DND-41 (cell line): ENCODE measurements at regions not wholly inside any gene's neighbourhood (a gene's known extent, or its start where the extent isn't known, plus 50 kb on each side); places are given as distances from the start of the nearest gene placed in this dataset.

Experiments used
- ATAC-seq: fragments of 200-7000 bp; cut with Tn5 transposase; 3 replicates; pipeline ENCODE4 v1.9.1; 2021; ENCODE audit warnings: low read depth; ENCODE audit not compliant: insufficient read depth
- DNase-seq: peaks from one replicate; pipeline ENCODE4 v3.0.0-alpha.2; 2020
- H2AFZ ChIP-seq: 2 replicates; pipeline ENCODE4 v1.6.0; 2012; ENCODE audit warnings: low read depth, low read length
- H3K27ac ChIP-seq: 2 replicates; pipeline ENCODE4 v1.5.1; 2012; ENCODE audit warnings: low read length, inconsistent platforms
- H3K27me3 ChIP-seq: fragments of 200-600 bp; sonication (generic); 2 replicates; pipeline ENCODE4 v1.6.0; 2012; ENCODE audit warnings: low read length, mild to moderate bottlenecking, inconsistent platforms; ENCODE audit not compliant: insufficient read depth, poor library complexity
- H3K36me3 ChIP-seq: 2 replicates; pipeline ENCODE4 v1.5.1; 2012; ENCODE audit warnings: low read length, inconsistent platforms; ENCODE audit not compliant: insufficient read depth
- H3K4me1 ChIP-seq: 2 replicates; pipeline ENCODE4 v1.5.1; 2012; ENCODE audit warnings: mild to moderate bottlenecking, low read length; ENCODE audit not compliant: insufficient read depth
- H3K4me2 ChIP-seq: 2 replicates; pipeline ENCODE4 v1.6.0; 2012; ENCODE audit warnings: mild to moderate bottlenecking, moderate library complexity, low read length, inconsistent platforms; ENCODE audit not compliant: insufficient read depth
- H3K4me3 ChIP-seq, 2 experiments: fragments of 200-600 bp in 1 of 2; shearing (Covaris generic) in 1 of 2; 2 replicates each; pipeline ENCODE4 v1.5.1; 2012 to 2016; ENCODE audit warnings: inconsistent platforms in 2 of 2, low read length in 2 of 2, mild to moderate bottlenecking in 2 of 2, low read depth in 1 of 2, moderate library complexity in 1 of 2
- H3K79me2 ChIP-seq: 2 replicates; pipeline ENCODE4 v1.6.0; 2012; ENCODE audit warnings: low read length, inconsistent platforms; ENCODE audit not compliant: insufficient read depth
- H3K9ac ChIP-seq: 2 replicates; pipeline ENCODE4 v1.6.0; 2012; ENCODE audit warnings: low read depth, mild to moderate bottlenecking, inconsistent platforms, low read length, moderate library complexity
- H3K9me3 ChIP-seq: 2 replicates; pipeline ENCODE4 v1.5.1; 2012; ENCODE audit warnings: low read length, moderate library complexity, mild to moderate bottlenecking, inconsistent platforms; ENCODE audit not compliant: insufficient read depth, severe bottlenecking
- H4K20me1 ChIP-seq: 2 replicates; pipeline ENCODE4 v1.6.0; 2012; ENCODE audit warnings: low read length; ENCODE audit not compliant: insufficient read depth
- EZH2 ChIP-seq: IDR thresholded peaks from 3 replicates; pipeline ENCODE4 v1.6.1; 2012; ENCODE audit warnings: borderline replicate concordance, low read depth, mild to moderate bottlenecking, moderate library complexity, low read length, inconsistent platforms; ENCODE audit not compliant: severe bottlenecking
- TF ChIP-seq, protein P1 (sequence below): IDR thresholded peaks from 2 replicates; pipeline ENCODE4 v1.5.1; 2012; ENCODE audit warnings: borderline replicate concordance, low read length, moderate library complexity, mild to moderate bottlenecking; ENCODE audit not compliant: poor library complexity, severe bottlenecking; ENCODE audit errors: extremely low read depth

DNA sequence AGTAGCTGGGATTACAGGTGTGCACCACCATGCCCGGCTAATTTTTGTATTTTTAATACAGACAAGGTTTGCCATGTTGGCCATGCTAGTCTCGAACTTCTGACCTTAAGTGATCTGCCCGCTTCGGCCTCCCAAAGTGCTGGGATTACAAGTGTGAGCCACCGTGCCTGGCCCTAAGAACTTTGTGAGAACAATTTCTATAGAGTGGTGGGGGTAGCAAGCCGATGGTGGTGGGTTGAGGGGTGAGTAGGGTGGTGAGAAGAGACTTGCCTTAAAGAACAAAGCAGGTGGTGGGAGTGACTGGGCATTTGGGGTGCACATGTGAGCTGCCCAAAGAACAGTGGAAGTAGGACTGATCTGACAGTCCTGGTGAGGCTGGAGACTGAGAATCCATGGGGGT lies 76.0 kb upstream of the ASB18 start:
- Histone ChIP-seq H3K79me2 (no peaks in the 10 kb centered on the region), H3K27ac (no peak overlapping the region), H2AFZ (no peak overlapping the region), H3K36me3 (no peaks in the 10 kb centered on the region), H3K4me1 (no peaks in the 10 kb centered on the region), H3K4me2 (no peak overlapping the region), H4K20me1 (no peaks in the 10 kb centered on the region), H3K4me3 (no peak overlapping the region), H3K9me3 (no peaks in the 10 kb centered on the region), H3K27me3 (peaks cover 10% of the 10 kb centered on the region), H3K9ac (no peak overlapping the region)
- DNase-seq (no peak), ATAC-seq (no peak)
- TF ChIP-seq, protein P1, sequence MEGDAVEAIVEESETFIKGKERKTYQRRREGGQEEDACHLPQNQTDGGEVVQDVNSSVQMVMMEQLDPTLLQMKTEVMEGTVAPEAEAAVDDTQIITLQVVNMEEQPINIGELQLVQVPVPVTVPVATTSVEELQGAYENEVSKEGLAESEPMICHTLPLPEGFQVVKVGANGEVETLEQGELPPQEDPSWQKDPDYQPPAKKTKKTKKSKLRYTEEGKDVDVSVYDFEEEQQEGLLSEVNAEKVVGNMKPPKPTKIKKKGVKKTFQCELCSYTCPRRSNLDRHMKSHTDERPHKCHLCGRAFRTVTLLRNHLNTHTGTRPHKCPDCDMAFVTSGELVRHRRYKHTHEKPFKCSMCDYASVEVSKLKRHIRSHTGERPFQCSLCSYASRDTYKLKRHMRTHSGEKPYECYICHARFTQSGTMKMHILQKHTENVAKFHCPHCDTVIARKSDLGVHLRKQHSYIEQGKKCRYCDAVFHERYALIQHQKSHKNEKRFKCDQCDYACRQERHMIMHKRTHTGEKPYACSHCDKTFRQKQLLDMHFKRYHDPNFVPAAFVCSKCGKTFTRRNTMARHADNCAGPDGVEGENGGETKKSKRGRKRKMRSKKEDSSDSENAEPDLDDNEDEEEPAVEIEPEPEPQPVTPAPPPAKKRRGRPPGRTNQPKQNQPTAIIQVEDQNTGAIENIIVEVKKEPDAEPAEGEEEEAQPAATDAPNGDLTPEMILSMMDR = no peak
- no peak for TF ChIP-seq EZH2

DNA sequence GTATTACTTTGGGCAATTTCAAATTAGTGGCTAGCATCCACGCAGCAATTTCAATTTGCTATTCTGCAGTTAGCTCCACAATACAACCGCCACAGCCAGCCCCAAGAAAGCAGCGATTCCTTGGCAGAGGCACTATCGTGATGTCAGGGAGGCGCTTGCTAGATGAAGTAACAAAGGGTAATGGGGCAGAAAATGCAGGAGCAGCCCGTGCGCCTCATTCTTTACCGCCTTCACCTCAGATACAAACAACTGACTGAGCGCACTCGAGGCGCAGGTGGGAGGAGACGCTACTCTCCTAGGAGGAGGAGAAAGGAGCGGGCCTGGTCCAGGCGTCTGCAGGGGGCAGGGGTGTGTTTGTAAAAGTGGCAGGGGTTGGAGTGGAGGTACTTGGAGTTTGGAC lies 76.9 kb upstream of the ASB18 start:
- no peak for TF ChIP-seq EZH2
- TF ChIP-seq, protein P1 = no peak
- DNase-seq = no peak
- Histone ChIP-seq H3K79me2 (no peaks in the 10 kb centered on the region), H3K4me1 (no peaks in the 10 kb centered on the region), H2AFZ (no peak overlapping the region), H3K9ac (no peak overlapping the region), H3K36me3 (no peaks in the 10 kb centered on the region), H3K9me3 (no peaks in the 10 kb centered on the region), H3K4me3 (no peak overlapping the region), H3K27me3 (peaks cover 10% of the 10 kb centered on the region), H3K27ac (no peak overlapping the region), H4K20me1 (no peaks in the 10 kb centered on the region), H3K4me2 (no peak overlapping the region)
- ATAC-seq = no peak

DNA sequence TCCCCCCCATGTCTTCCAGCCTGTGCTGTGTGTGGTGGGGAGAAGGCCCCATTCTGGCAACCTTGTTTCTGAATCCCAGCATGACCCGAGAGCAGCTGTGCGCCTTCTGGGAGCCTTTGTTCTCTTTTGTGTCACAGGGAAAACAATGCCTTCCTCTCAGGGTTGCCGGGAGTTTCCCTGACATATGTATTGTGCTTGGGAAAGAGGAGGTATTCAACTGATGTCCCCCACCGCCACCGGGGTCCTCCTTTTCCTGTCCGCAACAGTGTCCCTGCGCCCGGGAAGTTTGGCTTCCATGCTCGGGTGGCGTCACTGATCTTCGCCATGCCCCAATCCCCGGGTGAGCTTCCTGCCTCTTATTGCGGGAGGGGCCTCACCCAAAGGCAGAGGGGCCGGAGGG lies 77.5 kb upstream of the ASB18 start:
- no peak overlapping the region for H3K4me3 ChIP-seq
- ATAC-seq (no peak), DNase-seq (no peak)
- H3K79me2 ChIP-seq = no peaks in the 10 kb centered on the region
- H3K27me3 ChIP-seq = peaks cover 10% of the 10 kb centered on the region
- no peaks in the 10 kb centered on the region for H3K4me1 ChIP-seq
- no peaks in the 10 kb centered on the region; the same call in 1 of the 2 replicates for H4K20me1 ChIP-seq
- H2AFZ ChIP-seq = no peak overlapping the region
- TF ChIP-seq EZH2 = no peak
- TF ChIP-seq, protein P1 = no peak
- H3K36me3 ChIP-seq = no peaks in the 10 kb centered on the region
- no peak overlapping the region for H3K27ac ChIP-seq
- no peak overlapping the region for H3K4me2 ChIP-seq
- H3K9me3 ChIP-seq = no peaks in the 10 kb centered on the region
- no peak overlapping the region for H3K9ac ChIP-seq

DNA sequence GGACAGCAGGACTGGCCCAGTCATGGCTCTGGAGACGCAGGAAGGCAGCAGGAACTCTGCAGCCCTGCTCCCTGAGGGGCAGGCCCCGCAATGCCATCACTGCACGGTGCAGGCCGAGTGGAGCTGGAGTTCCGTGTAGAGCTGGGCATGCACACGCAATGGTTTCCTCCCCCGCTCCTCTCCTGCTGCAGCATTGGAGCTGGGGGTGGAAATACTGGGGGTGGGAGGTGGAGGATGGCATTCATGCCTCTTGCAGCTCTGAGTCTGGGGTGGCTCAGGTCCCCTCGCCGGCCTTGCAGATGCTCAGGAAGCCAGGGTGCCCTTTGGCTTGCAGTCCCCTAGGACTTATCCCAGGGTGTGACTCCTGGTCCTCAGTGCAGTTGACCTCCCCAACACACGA lies 78.3 kb upstream of the ASB18 start:
- H3K27me3 ChIP-seq = peaks cover 10% of the 10 kb centered on the region
- H3K9me3 ChIP-seq = no peaks in the 10 kb centered on the region
- no peaks in the 10 kb centered on the region; the same call in 1 of the 2 replicates for H4K20me1 ChIP-seq
- H3K4me2 ChIP-seq = no peak overlapping the region
- no peaks in the 10 kb centered on the region for H3K79me2 ChIP-seq
- no peak for ATAC-seq
- H3K27ac ChIP-seq = no peak overlapping the region
- H3K4me3 ChIP-seq = no peak overlapping the region
- no peak overlapping the region for H2AFZ ChIP-seq
- TF ChIP-seq, protein P1 = no peak
- H3K36me3 ChIP-seq = no peaks in the 10 kb centered on the region
- H3K9ac ChIP-seq = no peak overlapping the region
- no peak for DNase-seq
- H3K4me1 ChIP-seq = no peaks in the 10 kb centered on the region
